ENCODE measurements at regions not wholly inside any gene's neighbourhood (a gene's known extent, or its start where the extent isn't known, plus 50 kb on each side); places are given as distances from the start of the nearest gene placed in this dataset.

DNA sequence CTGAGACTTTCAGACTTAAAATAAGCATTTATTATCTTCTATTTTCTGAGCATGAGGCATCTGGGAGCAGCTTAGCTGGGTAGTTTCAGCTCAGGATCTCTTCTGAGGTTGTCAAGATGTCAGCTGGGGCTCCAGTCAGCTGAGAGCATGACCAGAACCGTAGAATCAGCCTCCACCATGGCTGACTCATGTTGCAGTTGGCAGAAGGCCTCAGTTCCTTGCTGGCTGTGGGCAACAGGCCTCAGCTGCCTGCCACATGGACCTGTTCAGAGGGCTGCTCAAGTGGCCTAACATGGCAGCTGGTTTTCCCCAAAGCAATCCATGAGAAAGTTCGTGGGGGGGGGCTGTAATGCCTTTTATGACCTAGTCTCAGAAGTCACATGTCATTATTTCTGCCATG, 142.3 kb downstream of the LY86 start:
- TF ChIP-seq POLR2A (IDR thresholded peaks at IDR 0.05; ENCODE audit: low read depth, low read length) (no peak), MYC (IDR thresholded peaks at IDR 0.05; ENCODE audit: low read depth, low read length) (no peak), FOS (IDR thresholded peaks at IDR 0.05; ENCODE audit: borderline replicate concordance, insufficient read depth, low read length) (no peak)
- TF ChIP-seq, protein P1, sequence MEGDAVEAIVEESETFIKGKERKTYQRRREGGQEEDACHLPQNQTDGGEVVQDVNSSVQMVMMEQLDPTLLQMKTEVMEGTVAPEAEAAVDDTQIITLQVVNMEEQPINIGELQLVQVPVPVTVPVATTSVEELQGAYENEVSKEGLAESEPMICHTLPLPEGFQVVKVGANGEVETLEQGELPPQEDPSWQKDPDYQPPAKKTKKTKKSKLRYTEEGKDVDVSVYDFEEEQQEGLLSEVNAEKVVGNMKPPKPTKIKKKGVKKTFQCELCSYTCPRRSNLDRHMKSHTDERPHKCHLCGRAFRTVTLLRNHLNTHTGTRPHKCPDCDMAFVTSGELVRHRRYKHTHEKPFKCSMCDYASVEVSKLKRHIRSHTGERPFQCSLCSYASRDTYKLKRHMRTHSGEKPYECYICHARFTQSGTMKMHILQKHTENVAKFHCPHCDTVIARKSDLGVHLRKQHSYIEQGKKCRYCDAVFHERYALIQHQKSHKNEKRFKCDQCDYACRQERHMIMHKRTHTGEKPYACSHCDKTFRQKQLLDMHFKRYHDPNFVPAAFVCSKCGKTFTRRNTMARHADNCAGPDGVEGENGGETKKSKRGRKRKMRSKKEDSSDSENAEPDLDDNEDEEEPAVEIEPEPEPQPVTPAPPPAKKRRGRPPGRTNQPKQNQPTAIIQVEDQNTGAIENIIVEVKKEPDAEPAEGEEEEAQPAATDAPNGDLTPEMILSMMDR (IDR thresholded peaks at IDR 0.05; ENCODE audit: extremely low read depth in 1 of 2, insufficient read depth in 1 of 2, low read depth in 1 of 2, low read length in 2 of 2) = no peak
